BE2C (cell line): ENCODE measurements at regions not wholly inside any gene's neighbourhood (a gene's known extent, or its start where the extent isn't known, plus 50 kb on each side); places are given as distances from the start of the nearest gene placed in this dataset.

Source experiments
- DNase-seq: peaks from one replicate; pipeline ENCODE4 v3.0.0-alpha.2; 2020
- H3K27me3 ChIP-seq: fragments of 250-450 bp; sonication (Bioruptor Pico); 2 replicates; pipeline ENCODE4 v1.5.1; 2020; ENCODE audit warnings: mild to moderate bottlenecking
- H3K36me3 ChIP-seq: fragments of 250-450 bp; sonication (Bioruptor Pico); 2 replicates; pipeline ENCODE4 v1.5.1; 2020; ENCODE audit warnings: mild to moderate bottlenecking
- H3K4me1 ChIP-seq: fragments of 250-450 bp; sonication (Bioruptor Pico); 2 replicates; pipeline ENCODE4 v1.5.1; 2020
- H3K4me3 ChIP-seq: 2 replicates; pipeline ENCODE4 v1.5.1; 2011; ENCODE audit warnings: low read depth, low read length
- H3K9me3 ChIP-seq: fragments of 250-450 bp; sonication (Bioruptor Pico); 2 replicates; pipeline ENCODE4 v1.5.1; 2020
- CTCF ChIP-seq: IDR thresholded peaks from 2 replicates; pipeline ENCODE4 v1.5.1; 2012; ENCODE audit warnings: mild to moderate bottlenecking, low read depth, low read length

- Histone ChIP-seq H3K4me3 (peak overlapping the region; percentile 5; the same call in 1 of the 2 replicates), H3K9me3 (no peaks in the 10 kb centered on the region), H3K4me1 (peaks cover 22% of the 10 kb centered on the region), H3K27me3 (no peaks in the 10 kb centered on the region), H3K36me3 (no peaks in the 10 kb centered on the region)
- peak; percentile 70 for DNase-seq
- no peak for TF ChIP-seq CTCF
Observed at GRCh38 chr15:96578393-96578792, 247.9 kb downstream of the NR2F2 start.

- no peak overlapping the region for H3K4me3 ChIP-seq
- H3K9me3 ChIP-seq = no peaks in the 10 kb centered on the region
- no peak for DNase-seq
- H3K27me3 ChIP-seq = peaks cover 1% of the 10 kb centered on the region; the same call in 1 of the 2 replicates
- H3K4me1 ChIP-seq = peaks cover 19% of the 10 kb centered on the region
- H3K36me3 ChIP-seq = no peaks in the 10 kb centered on the region
- TF ChIP-seq CTCF = no peak
Observed at GRCh38 chr15:96581371-96581770, 250.9 kb downstream of the NR2F2 start.

- no peak for DNase-seq
- no peak overlapping the region for H3K4me3 ChIP-seq
Observed at GRCh38 chr15:96582473-96582872, 252.0 kb downstream of the NR2F2 start.

GRCh38 chr15:96583671-96584070 lies 253.2 kb downstream of the NR2F2 start:
- TF ChIP-seq CTCF = peak; percentile 41
- H3K27me3 ChIP-seq = peaks cover 15% of the 10 kb centered on the region; the same call in 1 of the 2 replicates
- DNase-seq = no peak

More at GRCh38 chr15:96582473-96582872, 252.0 kb downstream of the NR2F2 start:
- Histone ChIP-seq H3K27me3 (peaks cover 9% of the 10 kb centered on the region; the same call in 1 of the 2 replicates), H3K36me3 (no peaks in the 10 kb centered on the region), H3K4me1 (peaks cover 8% of the 10 kb centered on the region), H3K9me3 (no peaks in the 10 kb centered on the region)
- no peak for TF ChIP-seq CTCF

GRCh38 chr15:96585484-96586386 lies 255.2 kb downstream of the NR2F2 start:
- H3K27me3 ChIP-seq = peaks cover 32% of the 10 kb centered on the region

More at GRCh38 chr15:96583671-96584070, 253.2 kb downstream of the NR2F2 start:
- no peak overlapping the region for H3K4me3 ChIP-seq
- H3K36me3 ChIP-seq = no peaks in the 10 kb centered on the region
- no peaks in the 10 kb centered on the region for H3K9me3 ChIP-seq
- H3K4me1 ChIP-seq = peaks cover 4% of the 10 kb centered on the region; the same call in 1 of the 2 replicates

More at GRCh38 chr15:96585484-96586386, 255.2 kb downstream of the NR2F2 start:
- Histone ChIP-seq H3K9me3 (no peaks in the 10 kb centered on the region), H3K4me1 (no peaks in the 10 kb centered on the region; the same call in 1 of the 2 replicates), H3K4me3 (no peak overlapping the region), H3K36me3 (no peaks in the 10 kb centered on the region)
- peak; percentile 59 for TF ChIP-seq CTCF
- no peak for DNase-seq
